GM23248 (cell line): ENCODE measurements at regions not wholly inside any gene's neighbourhood (a gene's known extent, or its start where the extent isn't known, plus 50 kb on each side); places are given as distances from the start of the nearest gene placed in this dataset.

Source experiments
- EZH2 ChIP-seq: fragments of 200-600 bp; sonication (generic); IDR thresholded peaks from 2 replicates; pipeline ENCODE4 v1.6.1; 2018; ENCODE audit warnings: antibody characterized with exemption, mild to moderate bottlenecking; ENCODE audit not compliant: insufficient read depth, poor library complexity, severe bottlenecking
- EZH2phosphoT487 ChIP-seq: fragments of 200-600 bp; sonication (generic); IDR thresholded peaks from 2 replicates; pipeline ENCODE4 v1.6.1; 2018; ENCODE audit warnings: antibody characterized with exemption, moderate library complexity, mild to moderate bottlenecking, low read depth; ENCODE audit not compliant: insufficient read depth

DNA sequence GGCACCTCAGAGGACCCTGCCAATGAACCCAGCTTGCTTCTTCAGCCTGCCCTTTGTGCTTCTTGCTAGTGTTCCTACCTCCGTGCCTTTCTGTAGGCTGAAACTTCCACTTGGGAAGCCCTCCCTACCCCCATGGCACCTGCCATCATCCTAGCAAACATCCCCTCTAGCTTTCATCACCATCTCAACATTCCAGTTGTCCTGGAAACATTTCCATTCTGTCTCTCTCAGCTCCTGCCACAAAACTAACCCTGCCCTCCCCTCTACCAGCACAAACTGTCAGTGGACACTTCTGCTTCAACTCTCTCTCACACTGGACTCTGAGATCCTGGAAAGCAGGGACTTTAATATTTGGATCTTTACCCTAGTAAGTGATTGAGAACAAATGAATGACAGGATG, 525.8 kb upstream of the TENM4 start:
- TF ChIP-seq EZH2phosphoT487 (no peak), EZH2 (no peak)
